Liver (tissue), 8 donors: ENCODE measurements at regions not wholly inside any gene's neighbourhood (a gene's known extent, or its start where the extent isn't known, plus 50 kb on each side); places are given as distances from the start of the nearest gene placed in this dataset.

Experiments
- DNase-seq: peaks from one replicate; pipeline ENCODE4 v3.0.0-alpha.2; 2017; ENCODE audit warnings: low spot score
- H3K27ac ChIP-seq, 2 donors: one replicate each; pipeline ENCODE4 v1.7.0; 2013; ENCODE audit warnings: inconsistent platforms in 2 of 2, low read length in 2 of 2, control low read depth in 1 of 2, low read depth in 1 of 2, mild to moderate bottlenecking in 1 of 2
- H3K27me3 ChIP-seq, 4 donors: one replicate each; pipeline versions ENCODE4 v1.6.1 to v1.7.0; 2013; ENCODE audit warnings: low read length in 3 of 4, inconsistent platforms in 1 of 4, mild to moderate bottlenecking in 1 of 4, moderate library complexity in 1 of 4; ENCODE audit not compliant: control insufficient read depth in 4 of 4, insufficient read depth in 4 of 4
- H3K36me3 ChIP-seq, 4 donors: one replicate each; pipeline versions ENCODE4 v1.6.1 to v1.7.0; 2013; ENCODE audit warnings: low read length in 3 of 4, mild to moderate bottlenecking in 3 of 4, low read depth in 1 of 4, moderate library complexity in 1 of 4; ENCODE audit not compliant: control insufficient read depth in 4 of 4, insufficient read depth in 3 of 4
- H3K4me1 ChIP-seq, 4 donors: one replicate each; pipeline versions ENCODE4 v1.6.1 to v1.7.0; 2013; ENCODE audit warnings: low read length in 3 of 4, mild to moderate bottlenecking in 3 of 4, moderate library complexity in 1 of 4; ENCODE audit not compliant: control insufficient read depth in 4 of 4, insufficient read depth in 4 of 4
- H3K4me3 ChIP-seq, 3 donors: one replicate each; pipeline versions ENCODE4 v1.6.1 to v1.7.0; 2013; ENCODE audit warnings: low read length in 3 of 3, control low read depth in 1 of 3, low read depth in 1 of 3, mild to moderate bottlenecking in 1 of 3
- H3K9ac ChIP-seq, 2 donors: one replicate each; pipeline ENCODE4 v1.7.0; 2013; ENCODE audit warnings: low read length in 2 of 2, mild to moderate bottlenecking in 2 of 2, moderate library complexity in 2 of 2, control low read depth in 1 of 2, low read depth in 1 of 2
- H3K9me3 ChIP-seq, 4 donors: one replicate each; pipeline versions ENCODE4 v1.6.1 to v1.7.0; 2013; ENCODE audit warnings: low read length in 3 of 4; ENCODE audit not compliant: control insufficient read depth in 4 of 4
- EGR1 ChIP-seq, 2 donors: IDR thresholded peaks; 2 replicates each; pipeline ENCODE4 v1.6.1; 2016 to 2018; ENCODE audit warnings: antibody characterized with exemption in 2 of 2, low read depth in 2 of 2
- FOXA1 ChIP-seq: IDR thresholded peaks from 2 replicates; pipeline ENCODE4 v1.6.1; 2016; ENCODE audit warnings: antibody characterized with exemption
- FOXA2 ChIP-seq: IDR thresholded peaks from 2 replicates; pipeline ENCODE4 v1.6.1; 2016; ENCODE audit warnings: antibody characterized with exemption
- GABPA ChIP-seq, 2 donors: IDR thresholded peaks in 1 of 2; conservative IDR thresholded peaks in 1 of 2; 2 replicates each; pipeline ENCODE4 v1.6.1; 2016; ENCODE audit warnings: antibody characterized with exemption in 2 of 2, mild to moderate bottlenecking in 1 of 2, moderate library complexity in 1 of 2
- HNF4A ChIP-seq, 2 donors: conservative IDR thresholded peaks; 2 replicates each; pipeline ENCODE4 v1.6.1; 2016; ENCODE audit warnings: antibody characterized with exemption in 2 of 2, mild to moderate bottlenecking in 2 of 2
- HNF4G ChIP-seq: IDR thresholded peaks from 2 replicates; pipeline ENCODE4 v1.6.1; 2016; ENCODE audit warnings: antibody characterized with exemption
- JUND ChIP-seq, 2 donors: IDR thresholded peaks; 2 replicates each; pipeline ENCODE4 v1.6.1; 2016; ENCODE audit warnings: antibody characterized with exemption in 2 of 2
- NR2F2 ChIP-seq: IDR thresholded peaks from 2 replicates; pipeline ENCODE4 v1.6.1; 2016; ENCODE audit warnings: antibody characterized with exemption
- RAD21 ChIP-seq, 2 donors: IDR thresholded peaks; 2 replicates each; pipeline ENCODE4 v1.6.1; 2016; ENCODE audit warnings: antibody characterized with exemption in 2 of 2, mild to moderate bottlenecking in 2 of 2
- RXRA ChIP-seq, 2 donors: IDR thresholded peaks; 2 replicates each; pipeline ENCODE4 v1.6.1; 2017 to 2018; ENCODE audit warnings: antibody characterized with exemption in 2 of 2, mild to moderate bottlenecking in 1 of 2
- SP1 ChIP-seq: IDR thresholded peaks from 2 replicates; pipeline ENCODE4 v1.6.1; 2018; ENCODE audit warnings: antibody characterized with exemption, mild to moderate bottlenecking
- TAF1 ChIP-seq: conservative IDR thresholded peaks from 2 replicates; pipeline ENCODE4 v1.6.1; 2016; ENCODE audit warnings: antibody characterized with exemption, mild to moderate bottlenecking
- YY1 ChIP-seq: IDR thresholded peaks from 2 replicates; pipeline ENCODE4 v1.6.1; 2016; ENCODE audit warnings: antibody characterized with exemption, mild to moderate bottlenecking
- whole genome bisulfite sequencing: extraction: QIAGEN DNeasy Blood & Tissue Kit; methylation state at CpG from one replicate; pipeline ENCODE4 v1.1.7; 2013; 5-methylcytosine and 5-hydroxymethylcytosine counted together
- TF ChIP-seq, protein P1 (sequence below): IDR thresholded peaks from 2 replicates; pipeline ENCODE4 v1.6.1; 2016; ENCODE audit warnings: antibody characterized with exemption
- TF ChIP-seq, protein P2 (sequence below): fragments of 150-350 bp; IDR thresholded peaks from 2 replicates; pipeline ENCODE4 v1.5.1; 2017; ENCODE audit warnings: improper control_type of control experiment, low read depth, low read length; ENCODE audit not compliant: missing input control
- TF ChIP-seq, protein P3 (sequence below): IDR thresholded peaks from 2 replicates; pipeline ENCODE4 v1.6.1; 2016; ENCODE audit warnings: antibody characterized with exemption
- TF ChIP-seq, protein P4 (sequence below): IDR thresholded peaks from 2 replicates; pipeline ENCODE4 v1.6.1; 2016; ENCODE audit warnings: antibody characterized with exemption, mild to moderate bottlenecking
- TF ChIP-seq, protein P5 (sequence below): IDR thresholded peaks from 2 replicates; pipeline ENCODE4 v1.6.1; 2016; ENCODE audit warnings: antibody characterized with exemption
- donor health status: healthy.
- donor health status: healthy.
- donor health status: healthy.
- donor health status: healthy.
- donor health status: healthy.

DNA sequence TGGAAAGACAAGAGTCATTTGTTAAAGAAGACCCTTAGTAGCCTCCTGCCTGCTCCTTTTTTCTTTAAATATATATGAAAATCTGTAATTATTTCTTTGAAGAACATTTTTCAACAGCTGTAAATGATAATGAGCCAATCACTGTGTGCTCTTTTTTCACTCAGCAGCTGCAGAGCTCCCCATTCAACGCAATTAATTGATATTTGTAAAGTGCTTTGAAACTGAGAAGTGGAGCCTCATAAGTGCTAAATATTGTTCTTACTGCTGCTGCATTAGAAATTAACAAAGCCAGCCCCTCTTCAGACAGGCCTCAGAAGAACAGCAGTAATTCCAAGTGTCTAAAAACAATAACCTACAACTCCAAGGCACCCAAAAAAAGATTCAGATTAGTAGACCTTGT is 224.3 kb downstream of the GXYLT1 start:
- Histone ChIP-seq H3K9me3 (no peaks in the 10 kb centered on the region), H3K27ac (no peak overlapping the region), H3K9ac (no peak overlapping the region), H3K36me3 (no peaks in the 10 kb centered on the region), H3K27me3 (peaks cover 0 to 5% (median 0%) of the 10 kb centered on the region in 4 donors), H3K4me3 (no peak overlapping the region), H3K4me1 (no peaks in the 10 kb centered on the region)
- TF ChIP-seq HNF4A (conservative IDR thresholded peaks at IDR 0.05) = no peak
- no peak for TF ChIP-seq FOXA1
- no peak for TF ChIP-seq EGR1 (IDR thresholded peaks at IDR 0.05; ENCODE audit: low read depth in 2 of 2)
- TF ChIP-seq RXRA (IDR thresholded peaks at IDR 0.05) = no peak
- TF ChIP-seq TAF1 = no peak
- TF ChIP-seq, protein P1, sequence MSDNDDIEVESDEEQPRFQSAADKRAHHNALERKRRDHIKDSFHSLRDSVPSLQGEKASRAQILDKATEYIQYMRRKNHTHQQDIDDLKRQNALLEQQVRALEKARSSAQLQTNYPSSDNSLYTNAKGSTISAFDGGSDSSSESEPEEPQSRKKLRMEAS = no peak
- TF ChIP-seq, protein P2, sequence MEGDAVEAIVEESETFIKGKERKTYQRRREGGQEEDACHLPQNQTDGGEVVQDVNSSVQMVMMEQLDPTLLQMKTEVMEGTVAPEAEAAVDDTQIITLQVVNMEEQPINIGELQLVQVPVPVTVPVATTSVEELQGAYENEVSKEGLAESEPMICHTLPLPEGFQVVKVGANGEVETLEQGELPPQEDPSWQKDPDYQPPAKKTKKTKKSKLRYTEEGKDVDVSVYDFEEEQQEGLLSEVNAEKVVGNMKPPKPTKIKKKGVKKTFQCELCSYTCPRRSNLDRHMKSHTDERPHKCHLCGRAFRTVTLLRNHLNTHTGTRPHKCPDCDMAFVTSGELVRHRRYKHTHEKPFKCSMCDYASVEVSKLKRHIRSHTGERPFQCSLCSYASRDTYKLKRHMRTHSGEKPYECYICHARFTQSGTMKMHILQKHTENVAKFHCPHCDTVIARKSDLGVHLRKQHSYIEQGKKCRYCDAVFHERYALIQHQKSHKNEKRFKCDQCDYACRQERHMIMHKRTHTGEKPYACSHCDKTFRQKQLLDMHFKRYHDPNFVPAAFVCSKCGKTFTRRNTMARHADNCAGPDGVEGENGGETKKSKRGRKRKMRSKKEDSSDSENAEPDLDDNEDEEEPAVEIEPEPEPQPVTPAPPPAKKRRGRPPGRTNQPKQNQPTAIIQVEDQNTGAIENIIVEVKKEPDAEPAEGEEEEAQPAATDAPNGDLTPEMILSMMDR = no peak
- TF ChIP-seq JUND (IDR thresholded peaks at IDR 0.05) = no peak
- no peak for TF ChIP-seq SP1
- DNase-seq = no peak
- 46% methylated on average over 1 of the region's 1 CpG for WGBS

DNA sequence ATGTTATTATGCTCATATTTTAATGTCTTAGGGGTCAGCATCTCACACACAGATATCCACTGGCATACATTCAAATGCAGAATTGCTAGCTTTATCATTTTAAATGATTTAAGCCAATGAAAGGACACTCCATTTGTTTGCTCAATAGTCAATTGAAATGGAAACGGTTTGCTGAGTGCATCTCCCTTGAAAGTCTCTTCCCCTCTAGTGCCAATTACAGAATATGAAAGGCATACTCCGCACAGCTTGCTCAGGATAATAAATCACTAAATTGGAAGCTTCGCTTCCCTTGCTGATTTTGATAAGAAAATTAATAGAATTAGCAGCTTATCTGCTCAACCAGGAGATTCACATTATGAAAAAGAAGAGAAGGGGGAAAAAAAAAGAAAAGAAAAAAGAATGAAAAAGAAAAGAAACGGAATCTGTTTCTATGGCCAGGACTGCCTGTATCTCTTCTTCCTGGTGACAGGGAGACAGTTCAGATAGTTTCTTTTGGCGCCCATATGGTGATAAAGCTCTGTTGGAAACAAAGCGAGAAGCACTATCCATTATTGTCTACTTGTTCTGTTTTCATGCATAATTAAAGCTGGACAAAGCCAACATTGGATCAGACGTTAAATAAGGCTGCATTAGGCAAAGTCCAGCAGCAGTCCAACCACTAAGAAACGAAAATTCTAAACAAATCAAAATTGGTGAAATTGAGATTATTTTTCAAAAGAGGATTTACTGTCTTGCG is 225.0 kb downstream of the GXYLT1 start:
- no peak overlapping the region for H3K9ac ChIP-seq
- H3K9me3 ChIP-seq = no peaks in the 10 kb centered on the region
- no peak overlapping the region for H3K27ac ChIP-seq
- H3K27me3 ChIP-seq = peaks cover 0 to 5% (median 0%) of the 10 kb centered on the region in 4 donors
- no peaks in the 10 kb centered on the region for H3K36me3 ChIP-seq
- TF ChIP-seq JUND (IDR thresholded peaks at IDR 0.05) = no peak
- no peak for TF ChIP-seq HNF4G
- no peak for TF ChIP-seq RXRA (IDR thresholded peaks at IDR 0.05)
- DNase-seq = no peak
- no peak overlapping the region for H3K4me3 ChIP-seq
- H3K4me1 ChIP-seq = no peaks in the 10 kb centered on the region
- WGBS = 37% methylated on average over 9 of the region's 9 CpGs

DNA sequence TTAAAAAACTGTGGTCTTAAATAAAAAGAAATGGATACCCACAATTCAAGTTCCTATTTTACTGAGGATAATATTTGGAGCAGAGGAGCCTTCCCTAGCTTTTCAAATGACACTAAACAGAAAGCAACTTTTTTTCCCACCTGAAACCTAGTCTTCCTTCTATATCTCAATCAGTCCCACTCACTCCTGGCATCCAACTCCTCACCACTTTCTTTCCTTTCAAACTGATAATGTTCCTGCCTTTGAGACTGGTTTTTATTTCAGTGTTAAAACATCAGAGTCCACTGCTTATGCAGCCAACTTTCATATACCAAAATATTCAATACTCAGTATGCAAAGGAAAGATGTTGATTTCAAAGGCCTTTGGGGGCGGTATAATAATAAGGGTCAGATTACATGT is 225.6 kb downstream of the GXYLT1 start:
- Histone ChIP-seq H3K4me3 (no peak overlapping the region), H3K4me1 (no peaks in the 10 kb centered on the region), H3K27me3 (peaks cover 0 to 5% (median 0%) of the 10 kb centered on the region in 4 donors), H3K36me3 (no peaks in the 10 kb centered on the region), H3K9ac (no peak overlapping the region), H3K27ac (no peak overlapping the region), H3K9me3 (no peaks in the 10 kb centered on the region)
- no peak for DNase-seq
- WGBS = 94% methylated on average over 1 of the region's 1 CpG
- TF ChIP-seq NR2F2 (no peak), FOXA1 (no peak), HNF4G (no peak), HNF4A (conservative IDR thresholded peaks at IDR 0.05) (no peak), FOXA2 (no peak), JUND (IDR thresholded peaks at IDR 0.05) (no peak), YY1 (no peak), EGR1 (IDR thresholded peaks at IDR 0.05; ENCODE audit: low read depth in 2 of 2) (no peak), RAD21 (IDR thresholded peaks at IDR 0.05) (no peak), GABPA (IDR thresholded peaks at IDR 0.05 in 1 of 2, conservative IDR thresholded peaks at IDR 0.05 in 1 of 2) (no peak), RXRA (IDR thresholded peaks at IDR 0.05) (no peak), TAF1 (no peak)
- TF ChIP-seq, protein P1 = no peak
- TF ChIP-seq, protein P3, sequence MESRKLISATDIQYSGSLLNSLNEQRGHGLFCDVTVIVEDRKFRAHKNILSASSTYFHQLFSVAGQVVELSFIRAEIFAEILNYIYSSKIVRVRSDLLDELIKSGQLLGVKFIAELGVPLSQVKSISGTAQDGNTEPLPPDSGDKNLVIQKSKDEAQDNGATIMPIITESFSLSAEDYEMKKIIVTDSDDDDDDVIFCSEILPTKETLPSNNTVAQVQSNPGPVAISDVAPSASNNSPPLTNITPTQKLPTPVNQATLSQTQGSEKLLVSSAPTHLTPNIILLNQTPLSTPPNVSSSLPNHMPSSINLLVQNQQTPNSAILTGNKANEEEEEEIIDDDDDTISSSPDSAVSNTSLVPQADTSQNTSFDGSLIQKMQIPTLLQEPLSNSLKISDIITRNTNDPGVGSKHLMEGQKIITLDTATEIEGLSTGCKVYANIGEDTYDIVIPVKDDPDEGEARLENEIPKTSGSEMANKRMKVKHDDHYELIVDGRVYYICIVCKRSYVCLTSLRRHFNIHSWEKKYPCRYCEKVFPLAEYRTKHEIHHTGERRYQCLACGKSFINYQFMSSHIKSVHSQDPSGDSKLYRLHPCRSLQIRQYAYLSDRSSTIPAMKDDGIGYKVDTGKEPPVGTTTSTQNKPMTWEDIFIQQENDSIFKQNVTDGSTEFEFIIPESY = no peak
- TF ChIP-seq, protein P4, sequence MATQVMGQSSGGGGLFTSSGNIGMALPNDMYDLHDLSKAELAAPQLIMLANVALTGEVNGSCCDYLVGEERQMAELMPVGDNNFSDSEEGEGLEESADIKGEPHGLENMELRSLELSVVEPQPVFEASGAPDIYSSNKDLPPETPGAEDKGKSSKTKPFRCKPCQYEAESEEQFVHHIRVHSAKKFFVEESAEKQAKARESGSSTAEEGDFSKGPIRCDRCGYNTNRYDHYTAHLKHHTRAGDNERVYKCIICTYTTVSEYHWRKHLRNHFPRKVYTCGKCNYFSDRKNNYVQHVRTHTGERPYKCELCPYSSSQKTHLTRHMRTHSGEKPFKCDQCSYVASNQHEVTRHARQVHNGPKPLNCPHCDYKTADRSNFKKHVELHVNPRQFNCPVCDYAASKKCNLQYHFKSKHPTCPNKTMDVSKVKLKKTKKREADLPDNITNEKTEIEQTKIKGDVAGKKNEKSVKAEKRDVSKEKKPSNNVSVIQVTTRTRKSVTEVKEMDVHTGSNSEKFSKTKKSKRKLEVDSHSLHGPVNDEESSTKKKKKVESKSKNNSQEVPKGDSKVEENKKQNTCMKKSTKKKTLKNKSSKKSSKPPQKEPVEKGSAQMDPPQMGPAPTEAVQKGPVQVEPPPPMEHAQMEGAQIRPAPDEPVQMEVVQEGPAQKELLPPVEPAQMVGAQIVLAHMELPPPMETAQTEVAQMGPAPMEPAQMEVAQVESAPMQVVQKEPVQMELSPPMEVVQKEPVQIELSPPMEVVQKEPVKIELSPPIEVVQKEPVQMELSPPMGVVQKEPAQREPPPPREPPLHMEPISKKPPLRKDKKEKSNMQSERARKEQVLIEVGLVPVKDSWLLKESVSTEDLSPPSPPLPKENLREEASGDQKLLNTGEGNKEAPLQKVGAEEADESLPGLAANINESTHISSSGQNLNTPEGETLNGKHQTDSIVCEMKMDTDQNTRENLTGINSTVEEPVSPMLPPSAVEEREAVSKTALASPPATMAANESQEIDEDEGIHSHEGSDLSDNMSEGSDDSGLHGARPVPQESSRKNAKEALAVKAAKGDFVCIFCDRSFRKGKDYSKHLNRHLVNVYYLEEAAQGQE = no peak
- TF ChIP-seq, protein P5, sequence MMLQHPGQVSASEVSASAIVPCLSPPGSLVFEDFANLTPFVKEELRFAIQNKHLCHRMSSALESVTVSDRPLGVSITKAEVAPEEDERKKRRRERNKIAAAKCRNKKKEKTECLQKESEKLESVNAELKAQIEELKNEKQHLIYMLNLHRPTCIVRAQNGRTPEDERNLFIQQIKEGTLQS = no peak
